ENCODE measurements at regions not wholly inside any gene's neighbourhood (a gene's known extent, or its start where the extent isn't known, plus 50 kb on each side); places are given as distances from the start of the nearest gene placed in this dataset.
A peak's percentile ranks its signal among the peaks of the same experiment; 100 is the strongest.

GRCh38 chr11:15750535-15751308 is 605.6 kb downstream of the SOX6 start:
- H3K4me1 ChIP-seq (ENCODE audit: low read length), result peaks cover 19% of the 10 kb centered on the region
- no peaks in the 10 kb centered on the region for H3K27me3 ChIP-seq (ENCODE audit: low read depth, low read length)
- H3K79me2 ChIP-seq (ENCODE audit: low read length), result no peaks in the 10 kb centered on the region
- H3K4me3 ChIP-seq (ENCODE audit: low read length), result no peak overlapping the region
- H2AFZ ChIP-seq (ENCODE audit: low read depth, low read length), result no peak overlapping the region
- H3K9me3 ChIP-seq (ENCODE audit: insufficient read depth, low read length), result no peaks in the 10 kb centered on the region
- H3K4me2 ChIP-seq (ENCODE audit: low read length), result no peak overlapping the region
- H4K20me1 ChIP-seq (ENCODE audit: insufficient read depth, low read length), result no peaks in the 10 kb centered on the region
- TF ChIP-seq EZH2phosphoT487 (IDR thresholded peaks at IDR 0.05; ENCODE audit: low read depth), result no peak
- TF ChIP-seq, protein P1, sequence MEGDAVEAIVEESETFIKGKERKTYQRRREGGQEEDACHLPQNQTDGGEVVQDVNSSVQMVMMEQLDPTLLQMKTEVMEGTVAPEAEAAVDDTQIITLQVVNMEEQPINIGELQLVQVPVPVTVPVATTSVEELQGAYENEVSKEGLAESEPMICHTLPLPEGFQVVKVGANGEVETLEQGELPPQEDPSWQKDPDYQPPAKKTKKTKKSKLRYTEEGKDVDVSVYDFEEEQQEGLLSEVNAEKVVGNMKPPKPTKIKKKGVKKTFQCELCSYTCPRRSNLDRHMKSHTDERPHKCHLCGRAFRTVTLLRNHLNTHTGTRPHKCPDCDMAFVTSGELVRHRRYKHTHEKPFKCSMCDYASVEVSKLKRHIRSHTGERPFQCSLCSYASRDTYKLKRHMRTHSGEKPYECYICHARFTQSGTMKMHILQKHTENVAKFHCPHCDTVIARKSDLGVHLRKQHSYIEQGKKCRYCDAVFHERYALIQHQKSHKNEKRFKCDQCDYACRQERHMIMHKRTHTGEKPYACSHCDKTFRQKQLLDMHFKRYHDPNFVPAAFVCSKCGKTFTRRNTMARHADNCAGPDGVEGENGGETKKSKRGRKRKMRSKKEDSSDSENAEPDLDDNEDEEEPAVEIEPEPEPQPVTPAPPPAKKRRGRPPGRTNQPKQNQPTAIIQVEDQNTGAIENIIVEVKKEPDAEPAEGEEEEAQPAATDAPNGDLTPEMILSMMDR (IDR thresholded peaks at IDR 0.05; ENCODE audit: low read depth, low read length), result no peak
- no peaks in the 10 kb centered on the region for H3K36me3 ChIP-seq (replicated peaks; ENCODE audit: low read depth, low read length)
- H3K9ac ChIP-seq (ENCODE audit: low read length), result no peak overlapping the region
- H3K27ac ChIP-seq (ENCODE audit: low read length), result no peak overlapping the region

GRCh38 chr11:15754221-15754620 is 602.1 kb downstream of the SOX6 start:
- Histone ChIP-seq H3K27ac (ENCODE audit: low read length) (no peak overlapping the region), H3K79me2 (ENCODE audit: low read length) (no peaks in the 10 kb centered on the region), H3K4me1 (ENCODE audit: low read length) (peaks cover 11% of the 10 kb centered on the region), H3K9ac (ENCODE audit: low read length) (no peak overlapping the region), H3K9me3 (ENCODE audit: insufficient read depth, low read length) (no peaks in the 10 kb centered on the region), H3K4me3 (ENCODE audit: low read length) (no peak overlapping the region), H3K36me3 (replicated peaks; ENCODE audit: low read depth, low read length) (no peaks in the 10 kb centered on the region), H3K27me3 (ENCODE audit: low read depth, low read length) (peaks cover 2% of the 10 kb centered on the region; the same call in 1 of the 2 replicates), H3K4me2 (ENCODE audit: low read length) (no peak overlapping the region), H4K20me1 (ENCODE audit: insufficient read depth, low read length) (no peaks in the 10 kb centered on the region), H2AFZ (ENCODE audit: low read depth, low read length) (no peak overlapping the region)
- TF ChIP-seq EZH2phosphoT487 (IDR thresholded peaks at IDR 0.05; ENCODE audit: low read depth), result no peak
- TF ChIP-seq, protein P1 (IDR thresholded peaks at IDR 0.05; ENCODE audit: low read depth, low read length), result no peak

DNA sequence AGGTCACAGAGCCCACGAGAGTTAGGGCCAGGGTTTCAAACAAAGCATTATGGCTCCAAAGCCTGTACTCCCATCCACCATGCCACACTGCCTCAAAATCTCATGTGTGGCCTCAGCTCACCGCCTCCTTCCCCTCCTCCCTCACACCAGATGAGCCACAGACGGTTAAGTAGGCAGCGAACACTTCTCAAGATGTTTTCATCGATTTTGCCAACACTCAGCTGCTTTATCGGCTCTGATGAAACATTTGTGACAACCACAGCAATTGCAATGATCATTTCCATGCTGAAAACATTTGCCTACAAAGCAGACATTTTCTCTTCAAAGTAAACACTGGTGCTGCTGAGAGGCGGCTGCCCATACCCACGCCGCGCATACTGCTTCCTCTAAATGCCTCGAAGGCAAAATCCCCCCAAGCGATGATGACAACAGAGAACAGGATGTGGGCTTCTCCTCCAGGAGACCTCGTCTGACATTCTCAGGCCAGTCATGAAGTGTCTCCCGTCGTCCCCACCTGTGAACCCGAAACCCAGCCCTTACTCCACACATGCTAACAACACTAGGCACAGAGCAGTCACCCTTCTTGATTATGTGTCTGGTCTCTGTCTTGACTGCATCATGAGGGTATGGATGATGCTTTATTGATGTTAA is 599.2 kb downstream of the SOX6 start:
- Histone ChIP-seq H3K9ac (ENCODE audit: low read length) (no peak overlapping the region), H3K4me2 (ENCODE audit: low read length) (peak overlapping the region; percentile 82), H3K27me3 (ENCODE audit: low read depth, low read length) (peaks cover 6% of the 10 kb centered on the region; the same call in 1 of the 2 replicates), H3K36me3 (replicated peaks; ENCODE audit: low read depth, low read length) (no peaks in the 10 kb centered on the region), H3K4me1 (ENCODE audit: low read length) (peaks cover 14% of the 10 kb centered on the region), H2AFZ (ENCODE audit: low read depth, low read length) (peak overlapping the region; percentile 44), H4K20me1 (ENCODE audit: insufficient read depth, low read length) (no peaks in the 10 kb centered on the region), H3K9me3 (ENCODE audit: insufficient read depth, low read length) (no peaks in the 10 kb centered on the region), H3K27ac (ENCODE audit: low read length) (no peak overlapping the region), H3K4me3 (ENCODE audit: low read length) (peak overlapping the region; percentile 68), H3K79me2 (ENCODE audit: low read length) (no peaks in the 10 kb centered on the region)
- TF ChIP-seq, protein P1 (IDR thresholded peaks at IDR 0.05; ENCODE audit: low read depth, low read length), result no peak
- no peak for TF ChIP-seq EZH2phosphoT487 (IDR thresholded peaks at IDR 0.05; ENCODE audit: low read depth)

GRCh38 chr11:15758857-15759465 is 597.4 kb downstream of the SOX6 start:
- H4K20me1 ChIP-seq (ENCODE audit: insufficient read depth, low read length), result no peaks in the 10 kb centered on the region
- no peak overlapping the region for H3K9ac ChIP-seq (ENCODE audit: low read length)
- no peak overlapping the region for H3K4me3 ChIP-seq (ENCODE audit: low read length)
- TF ChIP-seq, protein P1 (IDR thresholded peaks at IDR 0.05; ENCODE audit: low read depth, low read length), result no peak
- no peak for TF ChIP-seq EZH2phosphoT487 (IDR thresholded peaks at IDR 0.05; ENCODE audit: low read depth)
- H2AFZ ChIP-seq (ENCODE audit: low read depth, low read length), result no peak overlapping the region
- no peaks in the 10 kb centered on the region for H3K9me3 ChIP-seq (ENCODE audit: insufficient read depth, low read length)
- H3K4me1 ChIP-seq (ENCODE audit: low read length), result peaks cover 14% of the 10 kb centered on the region
- no peak overlapping the region for H3K4me2 ChIP-seq (ENCODE audit: low read length)
- H3K79me2 ChIP-seq (ENCODE audit: low read length), result no peaks in the 10 kb centered on the region
- no peaks in the 10 kb centered on the region for H3K36me3 ChIP-seq (replicated peaks; ENCODE audit: low read depth, low read length)
- H3K27ac ChIP-seq (ENCODE audit: low read length), result no peak overlapping the region
- H3K27me3 ChIP-seq (ENCODE audit: low read depth, low read length), result peaks cover 6% of the 10 kb centered on the region; the same call in 1 of the 2 replicates
